ENCODE measurements at regions not wholly inside any gene's neighbourhood (a gene's known extent, or its start where the extent isn't known, plus 50 kb on each side); places are given as distances from the start of the nearest gene placed in this dataset.

DNA sequence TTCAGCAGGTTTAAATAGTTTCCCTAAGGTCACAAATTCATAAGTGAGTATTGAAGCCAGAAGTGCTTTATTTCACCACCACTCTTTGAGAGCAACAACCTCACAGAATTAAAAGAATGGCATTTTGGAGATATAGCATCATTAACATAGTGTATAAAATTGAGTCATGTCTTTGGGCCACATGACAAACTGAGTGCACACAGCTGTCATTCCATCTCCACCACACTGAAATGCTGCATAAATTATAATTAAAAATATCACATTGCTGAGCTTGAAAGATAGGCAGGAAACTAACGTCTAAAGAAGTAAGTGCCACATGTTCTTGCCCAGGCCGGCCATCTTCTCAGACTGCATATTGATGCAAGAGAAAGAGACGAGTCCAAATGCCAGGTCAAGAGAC is 897.9 kb upstream of the CNTNAP5 start:
- no peak for DNase-seq
- no peaks in the 10 kb centered on the region for H4K20me1 ChIP-seq (ENCODE audit: insufficient read depth)
- no peak overlapping the region for H2AFZ ChIP-seq
- H3K79me2 ChIP-seq (ENCODE audit: insufficient read depth): no peaks in the 10 kb centered on the region
- in situ Hi-C loops (cut with MboI): no loop called here
- TF ChIP-seq EZH2phosphoT487 (IDR thresholded peaks at IDR 0.05; ENCODE audit: insufficient read depth, low read depth) (no peak), EZH2 (IDR thresholded peaks at IDR 0.05; ENCODE audit: insufficient read depth, poor library complexity, severe bottlenecking) (no peak)
- no peaks in the 10 kb centered on the region for H3K36me3 ChIP-seq (ENCODE audit: low read depth)
- no peak overlapping the region for H3K9ac ChIP-seq
- no peaks in the 10 kb centered on the region for H3K9me2 ChIP-seq (ENCODE audit: insufficient read depth)
- WGBS, 2 experiments (ENCODE audit: low coverage in 1 of 2, low lambda C conversion rate in 2 of 2, missing lambda C conversion rate in 2 of 2): 4 to 14% methylated on average over 3 of the region's 3 CpGs
- no peaks in the 10 kb centered on the region for H3F3A ChIP-seq (ENCODE audit: insufficient read depth)
- H3K9me3 ChIP-seq (ENCODE audit: low read depth): no peaks in the 10 kb centered on the region
- H3K4me1 ChIP-seq (ENCODE audit: insufficient read depth): no peaks in the 10 kb centered on the region
- no peak overlapping the region for H3K27ac ChIP-seq
- no peak overlapping the region for H3K4me3 ChIP-seq
- H3K4me2 ChIP-seq (ENCODE audit: unreplicated experiment): no peak overlapping the region
- no peaks in the 10 kb centered on the region for H3K27me3 ChIP-seq (replicated peaks; ENCODE audit: insufficient read depth)

DNA sequence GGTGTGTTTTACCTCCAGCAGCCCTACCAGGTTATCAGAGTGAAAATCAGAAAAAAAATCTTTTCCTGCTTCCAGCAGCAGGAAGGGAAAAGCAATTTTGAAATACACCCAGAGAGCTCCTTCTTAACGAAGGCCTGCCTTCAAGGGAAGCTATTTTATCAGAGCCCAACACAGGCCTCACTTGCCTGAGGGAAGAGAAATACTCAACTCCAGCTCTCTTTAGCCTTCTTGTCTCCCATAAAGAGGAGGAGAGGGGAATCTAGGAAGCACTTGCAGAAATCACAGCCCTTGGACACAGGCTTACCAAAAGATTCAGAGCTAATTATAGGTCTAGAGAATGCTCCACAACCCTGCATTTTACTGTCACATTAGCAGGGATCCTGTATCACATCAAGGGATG is 896.1 kb upstream of the CNTNAP5 start:
- in situ Hi-C loops (cut with MboI): no loop called here
- H3K27me3 ChIP-seq (replicated peaks; ENCODE audit: insufficient read depth): no peaks in the 10 kb centered on the region

DNA sequence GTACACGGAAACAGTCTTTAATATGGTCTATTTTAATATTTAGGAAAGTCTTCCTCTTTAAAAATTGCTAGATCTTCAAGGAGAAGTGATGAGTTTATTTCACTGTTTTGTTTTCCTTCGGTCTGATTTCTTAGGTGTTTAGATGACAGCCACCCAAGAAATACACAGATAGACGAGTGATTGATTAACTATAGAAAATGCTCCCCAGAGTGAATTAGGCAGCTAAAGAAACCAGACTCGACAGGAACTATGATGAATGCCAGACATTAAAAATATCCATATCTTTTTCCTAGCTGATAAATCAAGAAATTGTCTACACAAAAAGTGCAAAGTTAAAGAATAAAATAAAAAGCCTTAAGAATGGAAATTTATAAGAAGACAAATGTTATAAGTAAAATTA is 888.7 kb upstream of the CNTNAP5 start:
- no peaks in the 10 kb centered on the region for H3F3A ChIP-seq (ENCODE audit: insufficient read depth)

More for the DNA sequence above, 896.1 kb upstream of the CNTNAP5 start:
- Histone ChIP-seq H3K36me3 (ENCODE audit: low read depth) (no peaks in the 10 kb centered on the region), H4K20me1 (ENCODE audit: insufficient read depth) (no peaks in the 10 kb centered on the region), H2AFZ (no peak overlapping the region), H3K4me1 (ENCODE audit: insufficient read depth) (no peaks in the 10 kb centered on the region), H3K4me3 (no peak overlapping the region), H3K27ac (no peak overlapping the region), H3K9ac (no peak overlapping the region), H3K9me3 (ENCODE audit: low read depth) (no peaks in the 10 kb centered on the region), H3K4me2 (ENCODE audit: unreplicated experiment) (no peak overlapping the region), H3F3A (ENCODE audit: insufficient read depth) (no peaks in the 10 kb centered on the region), H3K9me2 (ENCODE audit: insufficient read depth) (no peaks in the 10 kb centered on the region), H3K79me2 (ENCODE audit: insufficient read depth) (no peaks in the 10 kb centered on the region)
- 0 to 5% methylated on average over 1 of the region's 1 CpG for WGBS, 2 experiments (ENCODE audit: low coverage in 1 of 2, low lambda C conversion rate in 2 of 2, missing lambda C conversion rate in 2 of 2)
- TF ChIP-seq EZH2phosphoT487 (IDR thresholded peaks at IDR 0.05; ENCODE audit: insufficient read depth, low read depth): no peak
- no peak for TF ChIP-seq EZH2 (IDR thresholded peaks at IDR 0.05; ENCODE audit: insufficient read depth, poor library complexity, severe bottlenecking)
- DNase-seq: no peak

DNA sequence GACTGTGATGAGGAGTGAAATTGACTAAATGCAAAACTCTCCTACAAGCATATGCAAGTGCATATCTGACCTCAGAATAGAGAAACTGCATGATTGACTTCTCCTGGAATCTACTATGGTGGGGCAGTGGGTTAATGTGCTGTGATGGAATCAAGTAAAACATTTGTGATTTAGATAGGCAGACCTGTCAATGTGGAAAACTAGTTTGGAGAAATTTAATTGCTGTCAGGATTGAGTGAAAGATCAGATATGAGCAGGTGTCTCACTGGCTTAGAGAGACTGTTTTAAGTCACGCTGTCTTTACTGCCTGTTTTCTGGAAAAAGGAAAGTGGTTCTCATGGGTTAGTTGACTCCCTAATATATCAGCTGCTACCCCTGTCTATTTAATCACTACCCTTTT is 881.0 kb upstream of the CNTNAP5 start:
- Histone ChIP-seq H3K4me1 (ENCODE audit: insufficient read depth) (no peaks in the 10 kb centered on the region), H3K9me3 (ENCODE audit: low read depth) (no peaks in the 10 kb centered on the region), H3K27ac (no peak overlapping the region), H3K4me3 (no peak overlapping the region), H2AFZ (no peak overlapping the region), H3K79me2 (ENCODE audit: insufficient read depth) (no peaks in the 10 kb centered on the region), H3K27me3 (replicated peaks; ENCODE audit: insufficient read depth) (no peaks in the 10 kb centered on the region), H3K9ac (no peak overlapping the region), H3F3A (ENCODE audit: insufficient read depth) (no peaks in the 10 kb centered on the region), H3K36me3 (ENCODE audit: low read depth) (no peaks in the 10 kb centered on the region), H3K4me2 (ENCODE audit: unreplicated experiment) (no peak overlapping the region), H3K9me2 (ENCODE audit: insufficient read depth) (no peaks in the 10 kb centered on the region), H4K20me1 (ENCODE audit: insufficient read depth) (no peaks in the 10 kb centered on the region)
- TF ChIP-seq EZH2 (IDR thresholded peaks at IDR 0.05; ENCODE audit: insufficient read depth, poor library complexity, severe bottlenecking) (no peak), EZH2phosphoT487 (IDR thresholded peaks at IDR 0.05; ENCODE audit: insufficient read depth, low read depth) (no peak)
- DNase-seq: no peak
- in situ Hi-C loops (cut with MboI): no loop called here
- WGBS, 2 experiments (ENCODE audit: low coverage in 1 of 2, low lambda C conversion rate in 2 of 2, missing lambda C conversion rate in 2 of 2): 39 to 60% methylated on average over 1 of the region's 1 CpG

More for the DNA sequence above, 888.7 kb upstream of the CNTNAP5 start:
- Histone ChIP-seq H3K36me3 (ENCODE audit: low read depth) (no peaks in the 10 kb centered on the region), H4K20me1 (ENCODE audit: insufficient read depth) (no peaks in the 10 kb centered on the region), H3K27ac (no peak overlapping the region), H3K9me3 (ENCODE audit: low read depth) (no peaks in the 10 kb centered on the region), H2AFZ (no peak overlapping the region), H3K4me2 (ENCODE audit: unreplicated experiment) (no peak overlapping the region), H3K9me2 (ENCODE audit: insufficient read depth) (no peaks in the 10 kb centered on the region), H3K27me3 (replicated peaks; ENCODE audit: insufficient read depth) (no peaks in the 10 kb centered on the region), H3K79me2 (ENCODE audit: insufficient read depth) (no peaks in the 10 kb centered on the region), H3K9ac (no peak overlapping the region), H3K4me1 (ENCODE audit: insufficient read depth) (no peaks in the 10 kb centered on the region), H3K4me3 (no peak overlapping the region)
- DNase-seq: no peak
- 28 to 31% methylated on average over 4 of the region's 4 CpGs for WGBS, 2 experiments (ENCODE audit: low coverage in 1 of 2, low lambda C conversion rate in 2 of 2, missing lambda C conversion rate in 2 of 2)
- TF ChIP-seq EZH2phosphoT487 (IDR thresholded peaks at IDR 0.05; ENCODE audit: insufficient read depth, low read depth) (no peak), EZH2 (IDR thresholded peaks at IDR 0.05; ENCODE audit: insufficient read depth, poor library complexity, severe bottlenecking) (no peak)
- in situ Hi-C loops (cut with MboI): no loop called here

DNA sequence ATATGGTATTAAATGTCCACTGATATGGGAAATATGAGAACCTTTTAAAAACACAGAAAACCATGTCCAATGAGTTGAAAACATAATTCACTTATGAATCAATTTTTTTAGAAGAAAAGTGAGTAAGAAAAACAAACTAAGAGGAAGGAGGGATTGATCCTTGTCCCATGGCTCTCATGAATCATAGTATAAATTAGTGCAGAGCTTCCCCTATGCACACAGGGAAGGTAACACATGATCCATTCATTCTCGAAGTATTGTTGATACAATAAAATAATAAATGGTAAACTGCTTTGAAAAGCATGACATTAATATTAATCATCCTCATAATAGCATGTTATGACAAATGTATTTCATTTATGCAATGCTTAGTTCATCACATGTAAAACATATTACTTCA is 872.0 kb upstream of the CNTNAP5 start:
- Histone ChIP-seq H3K4me1 (ENCODE audit: insufficient read depth) (no peaks in the 10 kb centered on the region), H3K9ac (no peak overlapping the region), H3F3A (ENCODE audit: insufficient read depth) (no peaks in the 10 kb centered on the region), H2AFZ (no peak overlapping the region), H3K9me3 (ENCODE audit: low read depth) (no peaks in the 10 kb centered on the region), H4K20me1 (ENCODE audit: insufficient read depth) (no peaks in the 10 kb centered on the region), H3K79me2 (ENCODE audit: insufficient read depth) (no peaks in the 10 kb centered on the region), H3K4me2 (ENCODE audit: unreplicated experiment) (no peak overlapping the region), H3K9me2 (ENCODE audit: insufficient read depth) (no peaks in the 10 kb centered on the region), H3K4me3 (no peak overlapping the region), H3K27me3 (replicated peaks; ENCODE audit: insufficient read depth) (no peaks in the 10 kb centered on the region), H3K27ac (no peak overlapping the region), H3K36me3 (ENCODE audit: low read depth) (no peaks in the 10 kb centered on the region)
- DNase-seq: no peak
- in situ Hi-C loops (cut with MboI): no loop called here
- WGBS, 2 experiments (ENCODE audit: low coverage in 1 of 2, low lambda C conversion rate in 2 of 2, missing lambda C conversion rate in 2 of 2): 0% methylated on average over 1 of the region's 1 CpG
- TF ChIP-seq EZH2 (IDR thresholded peaks at IDR 0.05; ENCODE audit: insufficient read depth, poor library complexity, severe bottlenecking): no peak
- TF ChIP-seq EZH2phosphoT487 (IDR thresholded peaks at IDR 0.05; ENCODE audit: insufficient read depth, low read depth): no peak
